GM23338 (cell line): ENCODE measurements at regions not wholly inside any gene's neighbourhood (a gene's known extent, or its start where the extent isn't known, plus 50 kb on each side); places are given as distances from the start of the nearest gene placed in this dataset.

Experiments
- ATAC-seq: fragments of 200-7000 bp; cut with Tn5 transposase; 3 replicates; pipeline ENCODE4 v1.9.1; 2020
- DNase-seq: peaks from one replicate; pipeline ENCODE4 v3.0.0-alpha.2; 2015; ENCODE audit warnings: low spot score
- H2AFZ ChIP-seq: fragments of 200-600 bp; sonication (generic); 2 replicates; pipeline ENCODE4 v1.8.0; 2016; ENCODE audit warnings: antibody characterized with exemption, mild to moderate bottlenecking, moderate library complexity
- H3F3A ChIP-seq: fragments of 200-600 bp; sonication (generic); replicated peaks from 2 replicates; pipeline ENCODE4 v1.8.0; 2017; ENCODE audit warnings: antibody characterized with exemption, mixed run types, low read depth
- H3K27ac ChIP-seq: fragments of 200-600 bp; sonication (generic); 2 replicates; pipeline ENCODE4 v1.6.1; 2016; ENCODE audit warnings: low read depth
- H3K27me3 ChIP-seq: fragments of 200-600 bp; sonication (generic); 2 replicates; pipeline ENCODE4 v1.8.0; 2016; ENCODE audit warnings: mild to moderate bottlenecking, mixed run types, moderate library complexity; ENCODE audit not compliant: insufficient read depth
- H3K36me3 ChIP-seq: fragments of 200-600 bp; sonication (generic); 2 replicates; pipeline ENCODE4 v1.8.0; 2016; ENCODE audit warnings: mild to moderate bottlenecking; ENCODE audit not compliant: insufficient read depth
- H3K4me1 ChIP-seq: fragments of 200-600 bp; sonication (generic); 2 replicates; pipeline ENCODE4 v1.8.0; 2016; ENCODE audit warnings: mild to moderate bottlenecking, moderate library complexity; ENCODE audit not compliant: insufficient read depth
- H3K4me2 ChIP-seq: fragments of 200-600 bp; sonication (generic); 2 replicates; pipeline ENCODE4 v1.7.1; 2017; ENCODE audit warnings: mixed run types
- H3K4me3 ChIP-seq: fragments of 200-600 bp; sonication (generic); 2 replicates; pipeline ENCODE4 v1.6.1; 2016; ENCODE audit warnings: mixed run types
- H3K79me2 ChIP-seq: fragments of 200-600 bp; sonication (generic); replicated peaks from 2 replicates; pipeline ENCODE4 v1.8.0; 2017; ENCODE audit warnings: mild to moderate bottlenecking; ENCODE audit not compliant: insufficient read depth
- H3K9me2 ChIP-seq: fragments of 200-600 bp; sonication (generic); 2 replicates; pipeline ENCODE4 v1.8.0; 2017; ENCODE audit not compliant: insufficient read depth
- H4K20me1 ChIP-seq: fragments of 200-600 bp; sonication (generic); replicated peaks from 2 replicates; pipeline ENCODE4 v1.8.0; 2017; ENCODE audit warnings: mild to moderate bottlenecking; ENCODE audit not compliant: insufficient read depth
- H3K27ac Mint-ChIP-seq: 2 replicates; pipeline ENCODE4 v1.8.0; 2020; ENCODE audit warnings: inconsistent platforms, mild to moderate bottlenecking, moderate library complexity, mixed read lengths
- H3K27me3 Mint-ChIP-seq: 3 replicates; pipeline ENCODE4 v1.8.0; 2022; ENCODE audit warnings: low read depth, mild to moderate bottlenecking, moderate library complexity, mixed read lengths, inconsistent platforms; ENCODE audit not compliant: insufficient read depth, poor library complexity
- H3K36me3 Mint-ChIP-seq: 3 replicates; pipeline ENCODE4 v1.8.0; 2021; ENCODE audit warnings: low read depth, mild to moderate bottlenecking, inconsistent platforms, moderate library complexity, mixed read lengths
- H3K4me1 Mint-ChIP-seq: 3 replicates; pipeline ENCODE4 v1.8.0; 2020; ENCODE audit warnings: mild to moderate bottlenecking, inconsistent platforms, mixed read lengths
- H3K4me3 Mint-ChIP-seq: 3 replicates; pipeline ENCODE4 v1.8.0; 2021; ENCODE audit warnings: moderate library complexity, mild to moderate bottlenecking, inconsistent platforms, mixed read lengths
- H3K9me3 Mint-ChIP-seq: 3 replicates; pipeline ENCODE4 v1.8.0; 2020; ENCODE audit warnings: moderate library complexity, mild to moderate bottlenecking, inconsistent platforms, mixed read lengths
- CREB1 ChIP-seq: fragments of 250-450 bp; sonication (Bioruptor Pico); IDR thresholded peaks from 2 replicates; pipeline ENCODE4 v1.5.0; 2020; ENCODE audit warnings: low read depth, mild to moderate bottlenecking, moderate library complexity
- EZH2 ChIP-seq: fragments of 200-600 bp; sonication (generic); IDR thresholded peaks from one replicate; pipeline ENCODE4 v1.8.0; 2017; ENCODE audit warnings: antibody characterized with exemption, mild to moderate bottlenecking, low read depth; ENCODE audit not compliant: unreplicated experiment
- JUNB ChIP-seq: IDR thresholded peaks from one replicate; pipeline ENCODE4 v1.6.1; 2016; ENCODE audit warnings: antibody characterized with exemption; ENCODE audit not compliant: unreplicated experiment
- NANOG ChIP-seq: IDR thresholded peaks from 2 replicates; pipeline ENCODE4 v1.6.1; 2016; ENCODE audit warnings: antibody characterized with exemption, borderline replicate concordance
- REST ChIP-seq: IDR thresholded peaks from one replicate; pipeline ENCODE4 v1.6.1; 2018; ENCODE audit warnings: antibody characterized with exemption; ENCODE audit not compliant: unreplicated experiment
- TF ChIP-seq, protein P1 (sequence below): fragments of 250-450 bp; sonication (Bioruptor Pico); IDR thresholded peaks from 2 replicates; pipeline ENCODE4 v1.5.0; 2020; ENCODE audit warnings: mild to moderate bottlenecking, moderate library complexity
- TF ChIP-seq, protein P2 (sequence below), 2 experiments: fragments of 200-600 bp in 1 of 2; sonication (generic) in 1 of 2; conservative IDR thresholded peaks; 2 replicates each; pipeline versions ENCODE4 v1.5.1 to v1.6.1; 2016 to 2017; ENCODE audit warnings: antibody characterized with exemption in 2 of 2, low read depth in 2 of 2, mild to moderate bottlenecking in 2 of 2, moderate library complexity in 1 of 2

DNA sequence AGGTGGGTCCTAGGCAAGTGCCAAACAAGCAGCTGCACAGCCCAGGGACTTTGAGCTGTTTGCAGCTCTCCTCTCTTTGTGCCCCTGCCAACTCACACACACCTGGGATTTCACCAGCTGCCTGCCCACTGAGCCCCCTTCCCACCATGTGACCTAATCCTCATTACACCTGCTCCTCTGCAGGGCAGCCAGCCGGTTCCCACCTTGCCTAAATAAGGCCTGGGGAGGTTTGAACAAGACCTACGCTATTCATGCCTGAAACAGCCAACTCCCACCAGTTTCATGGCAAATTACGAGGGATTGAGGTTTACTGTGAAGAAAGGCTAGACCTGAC, 92.6 kb upstream of the SOX4 start (continued):
- TF ChIP-seq REST (no peak), NANOG (no peak), JUNB (no peak), CREB1 (CRISPR knock-in tag) (no peak)

GRCh38 chr6:21501815-21502214, 91.7 kb upstream of the SOX4 start:
- DNase-seq (no peak), ATAC-seq (no peak)
- Mint-ChIP-seq H3K4me3 (no peak overlapping the region), H3K36me3 (no peaks in the 10 kb centered on the region), H3K27ac (no peak overlapping the region), H3K27me3 (peaks cover 3% of the 10 kb centered on the region), H3K4me1 (no peaks in the 10 kb centered on the region), H3K9me3 (no peaks in the 10 kb centered on the region)
- H3K36me3 ChIP-seq: no peaks in the 10 kb centered on the region
- no peaks in the 10 kb centered on the region for H3K79me2 ChIP-seq
- H3K27me3 ChIP-seq: no peaks in the 10 kb centered on the region
- no peaks in the 10 kb centered on the region for H3K9me2 ChIP-seq
- H2AFZ ChIP-seq: no peak overlapping the region
- H3K4me2 ChIP-seq: no peak overlapping the region
- no peaks in the 10 kb centered on the region for H4K20me1 ChIP-seq
- H3K4me3 ChIP-seq: no peak overlapping the region
- H3K4me1 ChIP-seq: no peaks in the 10 kb centered on the region
- H3F3A ChIP-seq: no peaks in the 10 kb centered on the region
- TF ChIP-seq NANOG (no peak), REST (no peak), EZH2 (no peak), JUNB (no peak), CREB1 (CRISPR knock-in tag) (no peak)
- TF ChIP-seq, protein P1, sequence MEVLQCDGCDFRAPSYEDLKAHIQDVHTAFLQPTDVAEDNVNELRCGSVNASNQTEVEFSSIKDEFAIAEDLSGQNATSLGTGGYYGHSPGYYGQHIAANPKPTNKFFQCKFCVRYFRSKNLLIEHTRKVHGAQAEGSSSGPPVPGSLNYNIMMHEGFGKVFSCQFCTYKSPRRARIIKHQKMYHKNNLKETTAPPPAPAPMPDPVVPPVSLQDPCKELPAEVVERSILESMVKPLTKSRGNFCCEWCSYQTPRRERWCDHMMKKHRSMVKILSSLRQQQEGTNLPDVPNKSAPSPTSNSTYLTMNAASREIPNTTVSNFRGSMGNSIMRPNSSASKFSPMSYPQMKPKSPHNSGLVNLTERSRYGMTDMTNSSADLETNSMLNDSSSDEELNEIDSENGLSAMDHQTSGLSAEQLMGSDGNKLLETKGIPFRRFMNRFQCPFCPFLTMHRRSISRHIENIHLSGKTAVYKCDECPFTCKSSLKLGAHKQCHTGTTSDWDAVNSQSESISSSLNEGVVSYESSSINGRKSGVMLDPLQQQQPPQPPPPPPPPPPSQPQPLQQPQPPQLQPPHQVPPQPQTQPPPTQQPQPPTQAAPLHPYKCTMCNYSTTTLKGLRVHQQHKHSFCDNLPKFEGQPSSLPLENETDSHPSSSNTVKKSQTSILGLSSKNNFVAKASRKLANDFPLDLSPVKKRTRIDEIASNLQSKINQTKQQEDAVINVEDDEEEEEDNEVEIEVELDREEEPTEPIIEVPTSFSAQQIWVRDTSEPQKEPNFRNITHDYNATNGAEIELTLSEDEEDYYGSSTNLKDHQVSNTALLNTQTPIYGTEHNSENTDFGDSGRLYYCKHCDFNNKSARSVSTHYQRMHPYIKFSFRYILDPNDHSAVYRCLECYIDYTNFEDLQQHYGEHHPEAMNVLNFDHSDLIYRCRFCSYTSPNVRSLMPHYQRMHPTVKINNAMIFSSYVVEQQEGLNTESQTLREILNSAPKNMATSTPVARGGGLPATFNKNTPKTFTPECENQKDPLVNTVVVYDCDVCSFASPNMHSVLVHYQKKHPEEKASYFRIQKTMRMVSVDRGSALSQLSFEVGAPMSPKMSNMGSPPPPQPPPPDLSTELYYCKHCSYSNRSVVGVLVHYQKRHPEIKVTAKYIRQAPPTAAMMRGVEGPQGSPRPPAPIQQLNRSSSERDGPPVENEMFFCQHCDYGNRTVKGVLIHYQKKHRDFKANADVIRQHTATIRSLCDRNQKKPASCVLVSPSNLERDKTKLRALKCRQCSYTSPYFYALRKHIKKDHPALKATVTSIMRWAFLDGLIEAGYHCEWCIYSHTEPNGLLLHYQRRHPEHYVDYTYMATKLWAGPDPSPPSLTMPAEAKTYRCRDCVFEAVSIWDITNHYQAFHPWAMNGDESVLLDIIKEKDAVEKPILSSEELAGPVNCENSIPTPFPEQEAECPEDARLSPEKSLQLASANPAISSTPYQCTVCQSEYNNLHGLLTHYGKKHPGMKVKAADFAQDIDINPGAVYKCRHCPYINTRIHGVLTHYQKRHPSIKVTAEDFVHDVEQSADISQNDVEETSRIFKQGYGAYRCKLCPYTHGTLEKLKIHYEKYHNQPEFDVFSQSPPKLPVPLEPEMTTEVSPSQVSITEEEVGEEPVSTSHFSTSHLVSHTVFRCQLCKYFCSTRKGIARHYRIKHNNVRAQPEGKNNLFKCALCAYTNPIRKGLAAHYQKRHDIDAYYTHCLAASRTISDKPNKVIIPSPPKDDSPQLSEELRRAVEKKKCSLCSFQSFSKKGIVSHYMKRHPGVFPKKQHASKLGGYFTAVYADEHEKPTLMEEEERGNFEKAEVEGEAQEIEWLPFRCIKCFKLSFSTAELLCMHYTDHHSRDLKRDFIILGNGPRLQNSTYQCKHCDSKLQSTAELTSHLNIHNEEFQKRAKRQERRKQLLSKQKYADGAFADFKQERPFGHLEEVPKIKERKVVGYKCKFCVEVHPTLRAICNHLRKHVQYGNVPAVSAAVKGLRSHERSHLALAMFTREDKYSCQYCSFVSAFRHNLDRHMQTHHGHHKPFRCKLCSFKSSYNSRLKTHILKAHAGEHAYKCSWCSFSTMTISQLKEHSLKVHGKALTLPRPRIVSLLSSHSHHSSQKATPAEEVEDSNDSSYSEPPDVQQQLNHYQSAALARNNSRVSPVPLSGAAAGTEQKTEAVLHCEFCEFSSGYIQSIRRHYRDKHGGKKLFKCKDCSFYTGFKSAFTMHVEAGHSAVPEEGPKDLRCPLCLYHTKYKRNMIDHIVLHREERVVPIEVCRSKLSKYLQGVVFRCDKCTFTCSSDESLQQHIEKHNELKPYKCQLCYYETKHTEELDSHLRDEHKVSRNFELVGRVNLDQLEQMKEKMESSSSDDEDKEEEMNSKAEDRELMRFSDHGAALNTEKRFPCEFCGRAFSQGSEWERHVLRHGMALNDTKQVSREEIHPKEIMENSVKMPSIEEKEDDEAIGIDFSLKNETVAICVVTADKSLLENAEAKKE (CRISPR knock-in tag): no peak
- TF ChIP-seq, protein P2, sequence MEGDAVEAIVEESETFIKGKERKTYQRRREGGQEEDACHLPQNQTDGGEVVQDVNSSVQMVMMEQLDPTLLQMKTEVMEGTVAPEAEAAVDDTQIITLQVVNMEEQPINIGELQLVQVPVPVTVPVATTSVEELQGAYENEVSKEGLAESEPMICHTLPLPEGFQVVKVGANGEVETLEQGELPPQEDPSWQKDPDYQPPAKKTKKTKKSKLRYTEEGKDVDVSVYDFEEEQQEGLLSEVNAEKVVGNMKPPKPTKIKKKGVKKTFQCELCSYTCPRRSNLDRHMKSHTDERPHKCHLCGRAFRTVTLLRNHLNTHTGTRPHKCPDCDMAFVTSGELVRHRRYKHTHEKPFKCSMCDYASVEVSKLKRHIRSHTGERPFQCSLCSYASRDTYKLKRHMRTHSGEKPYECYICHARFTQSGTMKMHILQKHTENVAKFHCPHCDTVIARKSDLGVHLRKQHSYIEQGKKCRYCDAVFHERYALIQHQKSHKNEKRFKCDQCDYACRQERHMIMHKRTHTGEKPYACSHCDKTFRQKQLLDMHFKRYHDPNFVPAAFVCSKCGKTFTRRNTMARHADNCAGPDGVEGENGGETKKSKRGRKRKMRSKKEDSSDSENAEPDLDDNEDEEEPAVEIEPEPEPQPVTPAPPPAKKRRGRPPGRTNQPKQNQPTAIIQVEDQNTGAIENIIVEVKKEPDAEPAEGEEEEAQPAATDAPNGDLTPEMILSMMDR (conservative IDR thresholded peaks at IDR 0.05; ENCODE audit: low read depth in 2 of 2): no peak
- H3K27ac ChIP-seq: no peak overlapping the region
